GM18505 (cell line): ENCODE measurements at regions not wholly inside any gene's neighbourhood (a gene's known extent, or its start where the extent isn't known, plus 50 kb on each side); places are given as distances from the start of the nearest gene placed in this dataset.

Experiments
- ATAC-seq: cut with Tn5 transposase; IDR thresholded peaks from one replicate; pipeline ENCODE4 v1.9.1; 2021; ENCODE audit not compliant: unreplicated experiment
- POLR2A ChIP-seq: IDR thresholded peaks from 4 replicates; pipeline ENCODE4 v1.6.1; 2011; ENCODE audit warnings: borderline replicate concordance; ENCODE audit not compliant: insufficient read depth, insufficient read length; ENCODE audit errors: extremely low read depth

DNA sequence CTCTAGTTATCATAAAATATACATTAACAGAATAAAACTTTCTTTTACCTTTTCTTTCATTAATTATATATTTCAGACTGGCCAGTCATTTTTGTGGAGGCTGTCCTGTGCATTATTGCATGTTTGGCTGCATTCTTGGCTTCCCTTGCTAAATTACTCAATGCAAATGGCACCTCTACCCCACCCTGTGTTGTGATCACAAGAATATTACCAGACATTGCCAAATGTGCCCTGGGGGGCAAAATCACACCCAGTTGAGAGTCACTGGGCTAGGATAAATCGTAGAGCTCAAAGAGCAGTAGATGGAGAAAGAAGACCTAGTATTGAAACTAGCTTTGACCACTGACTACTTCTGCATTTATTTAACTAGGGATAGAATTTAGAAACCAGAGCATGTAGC, 1257.8 kb upstream of the TENM4 start:
- ATAC-seq, result no peak

GRCh38 chr11:80694385-80694784, 1253.6 kb upstream of the TENM4 start:
- TF ChIP-seq POLR2A, result no peak

More for the DNA sequence above, 1257.8 kb upstream of the TENM4 start:
- TF ChIP-seq POLR2A, result no peak

DNA sequence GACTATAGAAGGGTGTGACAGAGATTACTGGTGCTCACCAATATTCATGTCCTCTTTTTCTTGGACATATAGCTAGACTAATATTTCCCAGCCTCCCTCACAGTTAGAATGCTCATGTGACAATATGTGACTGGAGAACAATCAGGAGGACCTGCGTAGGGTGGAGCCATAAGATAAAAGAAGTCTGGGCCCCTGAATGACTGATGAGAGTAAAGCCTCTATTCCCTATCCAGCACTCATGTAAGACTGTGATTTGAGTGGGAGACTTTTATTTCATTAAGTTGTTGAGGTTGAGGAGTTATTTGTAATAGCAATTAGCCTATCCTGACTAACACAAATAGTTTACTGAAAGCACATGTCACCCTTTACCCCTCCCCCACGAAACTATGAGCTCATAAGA, 1247.1 kb upstream of the TENM4 start:
- ATAC-seq, result no peak
- no peak for TF ChIP-seq POLR2A

More at GRCh38 chr11:80694385-80694784, 1253.6 kb upstream of the TENM4 start:
- no peak for ATAC-seq

DNA sequence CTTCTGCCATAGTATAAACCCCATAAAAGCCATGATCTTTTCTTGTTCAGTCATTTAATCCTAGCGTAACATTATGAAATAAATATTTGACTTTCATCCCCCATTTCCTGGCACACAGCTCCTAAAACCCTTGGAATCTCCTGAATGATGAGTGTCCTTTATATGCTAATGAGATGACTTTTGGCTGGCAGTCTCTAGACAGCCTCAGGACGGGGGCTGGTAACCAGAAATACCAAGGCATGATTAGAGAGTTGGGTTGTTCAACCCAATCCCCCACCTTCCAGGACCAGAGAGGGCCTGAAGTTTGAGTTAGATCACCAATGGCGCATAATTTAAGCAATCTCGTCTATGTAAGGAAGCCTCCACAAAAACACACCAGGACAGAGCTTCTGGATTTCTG, 1246.1 kb upstream of the TENM4 start:
- no peak for ATAC-seq
- no peak for TF ChIP-seq POLR2A

DNA sequence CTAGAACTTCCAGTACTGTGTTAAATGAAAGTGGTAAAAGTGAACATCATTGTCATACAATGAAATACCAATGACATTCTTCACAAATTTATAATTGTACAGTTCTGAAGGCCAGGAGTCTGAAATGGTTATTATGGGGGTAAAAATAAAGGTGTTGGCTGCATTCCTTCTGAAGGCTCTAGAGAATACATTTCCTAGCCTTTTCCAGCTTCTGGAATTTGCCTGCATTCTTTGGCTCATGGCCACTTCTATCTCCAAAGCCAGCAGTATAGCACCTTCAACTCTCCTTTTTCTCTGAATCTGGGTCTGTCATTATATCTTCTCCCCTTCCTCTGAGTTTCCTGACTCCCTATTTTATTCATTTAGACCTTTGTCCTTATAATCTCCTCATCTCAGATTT, 1232.7 kb upstream of the TENM4 start:
- no peak for TF ChIP-seq POLR2A
- no peak for ATAC-seq

DNA sequence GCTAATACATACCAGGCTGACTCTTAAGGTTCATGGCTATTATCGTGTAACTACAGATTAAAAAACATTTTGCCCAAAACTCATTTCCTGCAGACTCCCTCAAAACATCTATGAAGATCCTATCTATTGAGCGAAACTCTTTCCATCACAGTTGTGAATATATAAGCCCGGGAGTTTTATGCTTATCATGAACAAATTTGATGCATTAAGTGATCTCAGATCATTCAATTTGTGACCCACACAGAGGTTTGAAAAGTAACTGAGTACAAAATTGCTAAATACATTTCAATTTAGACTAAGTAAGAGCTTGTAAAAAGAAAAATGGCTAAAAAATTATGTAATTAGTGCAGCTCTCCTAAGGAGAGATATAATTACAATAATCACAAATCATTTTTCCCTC, 1228.8 kb upstream of the TENM4 start:
- TF ChIP-seq POLR2A, result no peak
- no peak for ATAC-seq

GRCh38 chr11:80668039-80668438, 1227.2 kb upstream of the TENM4 start:
- TF ChIP-seq POLR2A, result no peak
- ATAC-seq, result no peak

DNA sequence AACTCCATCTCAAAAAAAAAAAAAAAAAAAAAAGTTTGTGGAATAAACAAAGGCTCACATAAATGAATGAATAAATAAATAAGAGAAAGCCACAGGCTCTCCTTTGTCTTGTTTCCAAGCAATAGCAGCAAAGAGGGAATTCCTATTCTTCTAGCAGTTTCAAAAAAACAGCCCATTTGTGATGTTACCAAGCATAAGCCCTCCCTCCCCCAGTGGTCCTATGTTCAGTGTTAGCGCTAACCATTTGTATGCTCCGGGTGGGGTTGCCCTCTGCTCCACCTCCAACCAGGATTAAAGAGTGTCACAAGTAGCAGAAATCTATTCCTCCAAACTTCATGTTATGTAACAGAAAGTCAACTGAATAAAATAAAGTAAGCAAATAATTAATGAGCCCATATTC, 1215.0 kb upstream of the TENM4 start:
- no peak for TF ChIP-seq POLR2A
- no peak for ATAC-seq

- TF ChIP-seq POLR2A, result no peak
- ATAC-seq, result no peak
These were observed 1210.1 kb upstream of the TENM4 start for GRCh38 chr11:80650966-80651365.

DNA sequence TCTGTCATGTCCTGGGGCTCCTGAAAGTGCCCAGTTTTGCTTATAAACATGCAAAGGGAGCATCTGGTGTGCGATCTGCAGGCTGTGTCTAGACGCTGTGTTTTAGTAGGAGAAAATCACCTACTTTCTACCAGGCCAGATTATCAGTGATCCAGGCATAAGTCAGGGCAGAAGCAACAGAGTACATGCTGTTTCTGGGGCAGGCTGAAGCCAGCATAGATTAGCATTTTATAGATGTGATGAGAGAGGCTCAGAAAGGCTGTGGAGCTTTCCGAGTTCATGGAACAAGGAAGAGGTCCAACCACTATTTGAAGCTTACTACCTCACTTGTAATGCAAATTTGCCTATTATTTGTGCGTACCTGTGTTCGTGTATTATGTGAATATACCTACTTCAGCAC, 1208.4 kb upstream of the TENM4 start:
- TF ChIP-seq POLR2A, result no peak
- no peak for ATAC-seq

- no peak for TF ChIP-seq POLR2A
- no peak for ATAC-seq
These were observed 1197.5 kb upstream of the TENM4 start for GRCh38 chr11:80638296-80638695.

DNA sequence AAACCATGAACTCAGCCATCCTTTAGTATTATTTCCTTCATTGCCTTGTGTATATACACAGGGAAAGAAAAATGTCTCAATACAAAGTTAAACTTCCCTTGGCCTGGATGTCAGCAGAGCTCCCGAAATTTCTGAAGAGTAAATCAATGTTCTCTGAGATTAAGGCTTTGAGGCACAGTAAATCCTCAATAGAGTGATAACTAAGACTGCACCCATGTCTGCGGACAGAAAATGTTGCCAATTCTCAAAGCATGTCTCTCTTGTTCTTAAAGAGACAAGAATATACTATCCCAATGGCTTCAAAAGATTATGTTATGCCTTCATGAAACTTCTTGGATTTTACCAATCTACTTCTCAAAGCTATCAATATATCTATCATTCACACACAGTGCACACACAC, 1196.7 kb upstream of the TENM4 start:
- no peak for TF ChIP-seq POLR2A
- no peak for ATAC-seq

GRCh38 chr11:80636999-80637398, 1196.2 kb upstream of the TENM4 start:
- ATAC-seq, result no peak
- no peak for TF ChIP-seq POLR2A

DNA sequence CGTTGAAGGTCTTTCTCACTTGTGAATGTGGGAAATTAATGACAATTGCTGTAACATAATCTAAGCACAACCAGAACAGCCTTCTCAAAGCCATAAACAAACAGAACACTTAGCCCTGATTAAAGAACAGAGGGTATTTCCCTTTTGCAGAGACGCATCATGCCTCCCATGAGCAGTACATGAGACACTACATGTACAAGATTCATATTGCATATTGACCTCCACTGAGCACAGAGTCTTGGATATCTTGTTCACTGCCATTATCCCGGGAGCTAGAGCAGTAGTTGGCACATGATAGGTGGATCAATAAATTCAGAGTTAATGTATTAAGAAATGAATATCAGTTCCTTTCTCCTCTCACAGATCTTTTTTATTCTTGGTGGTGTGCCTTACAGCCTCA, 1194.3 kb upstream of the TENM4 start:
- no peak for ATAC-seq
- no peak for TF ChIP-seq POLR2A

DNA sequence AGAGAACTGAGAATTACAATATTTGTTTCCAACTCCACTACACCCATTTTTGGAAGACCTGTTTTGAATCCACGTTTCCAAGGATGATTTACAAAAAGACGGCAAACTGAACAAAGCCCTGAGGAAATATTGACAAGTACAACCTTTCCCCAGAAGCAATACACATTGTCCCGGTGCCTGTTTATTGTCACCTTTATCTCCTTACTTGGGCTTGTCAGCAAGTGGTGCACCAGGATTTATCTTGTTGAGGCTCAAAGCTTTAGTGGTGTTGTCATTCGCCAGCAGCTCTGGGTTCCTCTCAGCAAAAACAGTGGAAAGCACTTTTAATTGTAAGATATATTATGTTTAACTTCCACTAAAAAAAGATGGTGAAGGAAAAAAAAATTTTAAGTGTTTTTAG, 1191.9 kb upstream of the TENM4 start:
- no peak for TF ChIP-seq POLR2A
- ATAC-seq, result no peak

- no peak for ATAC-seq
- no peak for TF ChIP-seq POLR2A
These were observed 1191.3 kb upstream of the TENM4 start for GRCh38 chr11:80632156-80632555.

DNA sequence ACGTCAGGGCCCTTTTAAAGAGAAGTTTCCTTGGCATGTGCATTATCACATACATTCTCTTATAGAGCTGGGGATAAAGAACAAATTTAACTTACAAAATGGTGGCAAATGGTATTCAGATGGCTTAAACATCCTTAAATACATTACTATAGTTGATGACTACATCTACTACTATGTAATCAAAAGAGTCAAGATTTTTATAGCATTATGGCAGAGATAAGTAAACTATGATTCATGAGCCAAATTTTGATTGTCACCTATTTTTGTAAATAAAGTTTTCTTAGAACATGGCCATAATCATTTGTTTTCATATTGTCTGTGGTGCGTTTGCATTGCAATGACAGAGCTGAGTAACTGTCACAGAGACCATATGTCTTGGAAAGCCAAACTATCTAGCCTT, 1188.6 kb upstream of the TENM4 start:
- no peak for ATAC-seq
- no peak for TF ChIP-seq POLR2A

DNA sequence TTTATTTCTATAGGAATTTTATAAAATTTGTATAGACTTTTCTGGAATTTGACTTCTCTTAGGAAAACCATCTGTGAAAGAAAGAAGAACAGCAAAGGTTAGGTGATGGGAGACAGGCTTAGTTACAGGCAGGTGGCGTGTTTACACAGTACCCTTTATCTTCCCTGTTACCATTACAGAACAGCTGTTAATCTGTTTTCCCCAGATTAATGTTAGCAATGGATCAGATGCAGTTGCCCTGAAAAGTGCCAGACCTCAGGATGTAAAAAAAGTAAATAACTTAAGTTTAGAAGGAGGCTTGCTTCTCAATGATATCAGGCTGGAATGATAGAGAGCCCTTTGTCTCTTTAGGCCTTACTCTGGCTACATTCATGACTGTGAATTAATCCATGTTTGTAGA, 1186.5 kb upstream of the TENM4 start:
- ATAC-seq, result no peak
- no peak for TF ChIP-seq POLR2A
